Breast epithelium (tissue), 4 donors: ENCODE measurements at regions not wholly inside any gene's neighbourhood (a gene's known extent, or its start where the extent isn't known, plus 50 kb on each side); places are given as distances from the start of the nearest gene placed in this dataset.

Experiments
- DNase-seq, 2 donors: peaks; one replicate each; pipeline ENCODE4 v3.0.0-alpha.2; 2019; ENCODE audit warnings: low spot score in 2 of 2
- H3K27ac ChIP-seq, 2 donors: fragments of 200-600 bp; sonication (generic) in 1 of 2; one replicate each; pipeline ENCODE4 v1.5.1; 2016 to 2019; ENCODE audit warnings: mild to moderate bottlenecking in 1 of 2
- H3K27me3 ChIP-seq, 2 donors: fragments of 200-600 bp; sonication (generic) in 1 of 2; one replicate each; pipeline versions ENCODE4 v1.5.1 to v1.6.0; 2017 to 2019; ENCODE audit warnings: control low read depth in 1 of 2, mild to moderate bottlenecking in 1 of 2
- H3K36me3 ChIP-seq: fragments of 200-600 bp; one replicate; pipeline ENCODE4 v1.5.1; 2019
- H3K4me1 ChIP-seq, 2 donors: fragments of 200-600 bp; sonication (generic); one replicate each; pipeline ENCODE4 v1.5.1; 2016 to 2019; ENCODE audit warnings: control low read depth in 1 of 2
- H3K4me3 ChIP-seq, 3 donors: fragments of 200-600 bp; sonication (generic); 1 replicate in 2 of 3; 2 replicates in 1 of 3; pipeline ENCODE4 v1.5.1; 2016 to 2019; ENCODE audit warnings: mild to moderate bottlenecking in 3 of 3, moderate library complexity in 2 of 3
- H3K9me3 ChIP-seq, 2 donors: fragments of 200-600 bp; sonication (generic) in 1 of 2; one replicate each; pipeline ENCODE4 v1.5.1; 2016 to 2019; ENCODE audit warnings: control low read depth in 1 of 2
- CTCF ChIP-seq, 3 donors: fragments of 450-650 bp; IDR thresholded peaks; one replicate each; pipeline ENCODE4 v1.5.1; 2016 to 2017; ENCODE audit warnings: antibody characterized with exemption in 3 of 3, mild to moderate bottlenecking in 3 of 3, moderate library complexity in 3 of 3
- POLR2A ChIP-seq: fragments of 450-650 bp; IDR thresholded peaks from one replicate; pipeline ENCODE4 v1.6.1; 2016; ENCODE audit warnings: antibody characterized with exemption, mild to moderate bottlenecking, moderate library complexity
- POLR2AphosphoS5 ChIP-seq, 3 donors: sonication (generic); formaldehyde crosslinking; IDR thresholded peaks; one replicate each; pipeline ENCODE4 v1.6.1; 2017; ENCODE audit warnings: antibody characterized with exemption in 3 of 3
- intact Hi-C: fragments of 100-400 bp; cut with DNase I; formaldehyde crosslinking; loops from one replicate; pipeline ENCODE4 v1.15.1; 2023; ENCODE audit warnings: low total_unique reads

- Histone ChIP-seq H3K9me3 (no peaks in the 10 kb centered on the region), H3K27ac (no peak overlapping the region), H3K36me3 (no peaks in the 10 kb centered on the region), H3K4me3 (no peak overlapping the region), H3K4me1 (no peaks in the 10 kb centered on the region), H3K27me3 (no peaks in the 10 kb centered on the region)
- DNase-seq: no peak
- TF ChIP-seq POLR2AphosphoS5 (IDR thresholded peaks at IDR 0.05): no peak
- TF ChIP-seq CTCF (IDR thresholded peaks at IDR 0.05): no peak
- TF ChIP-seq POLR2A: no peak
- intact Hi-C loops: no loop called here
These were observed 609.4 kb upstream of the PKN2 start for GRCh38 chr1:88074661-88075060.

DNA sequence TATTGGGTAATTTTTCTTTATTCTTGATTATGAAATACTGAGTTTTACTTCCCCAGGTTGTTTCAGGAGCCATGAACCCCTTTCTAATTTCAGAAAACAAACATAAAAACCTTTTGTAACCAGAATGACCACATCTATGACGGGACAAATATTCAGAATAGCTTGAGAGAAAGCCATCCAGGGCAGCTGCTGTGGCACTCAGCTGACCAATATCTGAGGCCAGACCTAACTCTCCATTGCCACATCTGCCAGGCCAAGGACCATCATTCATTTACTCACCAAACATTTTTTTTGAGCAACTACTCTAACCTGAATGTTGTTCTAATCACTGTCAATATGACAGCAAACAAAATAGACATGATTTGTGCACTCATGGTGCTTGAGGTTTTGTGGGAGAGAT lies 608.3 kb upstream of the PKN2 start:
- no peak for DNase-seq
- H3K4me3 ChIP-seq: no peak overlapping the region
- no peaks in the 10 kb centered on the region for H3K4me1 ChIP-seq
- intact Hi-C loops: no loop called here
- no peaks in the 10 kb centered on the region for H3K36me3 ChIP-seq
- no peak overlapping the region for H3K27ac ChIP-seq
- no peaks in the 10 kb centered on the region for H3K9me3 ChIP-seq
- no peaks in the 10 kb centered on the region for H3K27me3 ChIP-seq
- no peak for TF ChIP-seq CTCF (IDR thresholded peaks at IDR 0.05)
- TF ChIP-seq POLR2A: no peak
- TF ChIP-seq POLR2AphosphoS5 (IDR thresholded peaks at IDR 0.05): no peak

- DNase-seq: no peak
These were observed 605.0 kb upstream of the PKN2 start for GRCh38 chr1:88079036-88079435.

DNA sequence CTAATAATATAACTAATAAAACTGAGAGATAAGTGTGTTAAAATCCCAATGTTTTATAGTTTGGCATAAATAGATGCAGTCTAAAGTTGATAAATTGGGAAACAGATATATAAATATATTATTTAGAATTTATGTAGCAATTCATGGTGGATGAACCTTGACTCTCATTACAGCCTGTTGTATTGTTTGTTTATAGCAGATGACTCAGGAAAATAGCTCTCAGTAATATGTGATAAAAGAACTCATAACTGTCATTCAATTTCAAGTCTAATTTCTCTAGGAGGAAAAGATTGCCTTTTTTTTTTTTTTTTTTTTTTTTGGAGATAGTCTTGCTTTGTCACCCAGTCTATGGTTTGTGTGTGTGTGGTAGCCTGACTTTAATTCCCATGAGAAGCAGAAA lies 603.2 kb upstream of the PKN2 start:
- no peak overlapping the region for H3K4me3 ChIP-seq
- H3K36me3 ChIP-seq: no peaks in the 10 kb centered on the region
- H3K4me1 ChIP-seq: no peaks in the 10 kb centered on the region
- intact Hi-C loops: no loop called here
- no peaks in the 10 kb centered on the region for H3K27me3 ChIP-seq
- no peak for TF ChIP-seq POLR2AphosphoS5 (IDR thresholded peaks at IDR 0.05)
- TF ChIP-seq CTCF (IDR thresholded peaks at IDR 0.05): no peak
- no peak for TF ChIP-seq POLR2A
- DNase-seq: no peak
- no peak overlapping the region for H3K27ac ChIP-seq
- peaks cover 0 to 15% of the 10 kb centered on the region in 2 donors for H3K9me3 ChIP-seq

More at GRCh38 chr1:88079036-88079435, 605.0 kb upstream of the PKN2 start:
- Histone ChIP-seq H3K36me3 (no peaks in the 10 kb centered on the region), H3K9me3 (peaks cover 0 to 3% of the 10 kb centered on the region in 2 donors), H3K4me3 (no peak overlapping the region), H3K27ac (no peak overlapping the region), H3K4me1 (no peaks in the 10 kb centered on the region), H3K27me3 (no peaks in the 10 kb centered on the region)
- TF ChIP-seq POLR2AphosphoS5 (IDR thresholded peaks at IDR 0.05): no peak
- TF ChIP-seq POLR2A: no peak
- no peak for TF ChIP-seq CTCF (IDR thresholded peaks at IDR 0.05)
- intact Hi-C loops: no loop called here

GRCh38 chr1:88088481-88088880 lies 595.6 kb upstream of the PKN2 start:
- Histone ChIP-seq H3K27me3 (no peaks in the 10 kb centered on the region), H3K9me3 (peaks cover 0 to 28% of the 10 kb centered on the region in 2 donors), H3K4me1 (no peaks in the 10 kb centered on the region), H3K4me3 (no peak overlapping the region), H3K36me3 (no peaks in the 10 kb centered on the region), H3K27ac (no peak overlapping the region)
- DNase-seq: no peak
- no peak for TF ChIP-seq CTCF (IDR thresholded peaks at IDR 0.05)
- no peak for TF ChIP-seq POLR2A
- no peak for TF ChIP-seq POLR2AphosphoS5 (IDR thresholded peaks at IDR 0.05)
- intact Hi-C loops: no loop called here
